H1 (cell line): ENCODE measurements at regions not wholly inside any gene's neighbourhood (a gene's known extent, or its start where the extent isn't known, plus 50 kb on each side); places are given as distances from the start of the nearest gene placed in this dataset.
"Not testable (repeated sequence)": the region's sequence is repeated elsewhere in the genome, so short reads cannot be mapped to it uniquely, and the experiment has no call there.

Experiments used
- CTCF ChIA-PET: fragments of 300-600 bp; sonication (Branson Sonifier 250); formaldehyde crosslinking; loops from one replicate; lab custom pipeline; 2021; ENCODE audit not compliant: partially characterized antibody; lab: Charles Lee
- POLR2A ChIA-PET: fragments of 300-600 bp; sonication (Branson Sonifier 250); formaldehyde crosslinking; loops from one replicate; lab custom pipeline; 2021; ENCODE audit warnings: inconsistent platforms; ENCODE audit not compliant: partially characterized antibody; lab: Charles Lee
- DNase-seq, 2 experiments: peaks; one replicate each; pipeline versions ENCODE4 v3.0.0 to v3.0.0-alpha.2; 2010 to 2022; ENCODE audit warnings: low spot score in 2 of 2, low read depth in 1 of 2, mixed read lengths in 1 of 2
- FAIRE-seq: peaks from 2 replicates; lab custom pipeline; 2011; peaks lifted over from hg19 to GRCh38; lab: Jason Lieb, UNC
- H2AFZ ChIP-seq: 2 replicates; pipeline ENCODE4 v1.8.1; 2012; ENCODE audit warnings: low read length, inconsistent platforms
- H2AK5ac ChIP-seq: 2 replicates; pipeline ENCODE4 v1.6.1; 2013; ENCODE audit warnings: low read depth, low read length
- H2BK120ac ChIP-seq: replicated peaks from 2 replicates; pipeline ENCODE3; 2013; ENCODE audit warnings: low read depth, low read length, inconsistent platforms
- H2BK12ac ChIP-seq: 2 replicates; pipeline ENCODE4 v1.6.1; 2013; ENCODE audit warnings: low read depth, low read length
- H2BK15ac ChIP-seq: 2 replicates; pipeline ENCODE4 v1.6.1; 2013; ENCODE audit warnings: low read length
- H2BK20ac ChIP-seq: 2 replicates; pipeline ENCODE4 v1.6.1; 2013; ENCODE audit warnings: low read length
- H2BK5ac ChIP-seq: 2 replicates; pipeline ENCODE4 v1.6.1; 2013; ENCODE audit warnings: low read depth, low read length
- H3K14ac ChIP-seq: 2 replicates; pipeline ENCODE4 v1.6.1; 2013; ENCODE audit warnings: inconsistent platforms; ENCODE audit not compliant: insufficient read length
- H3K18ac ChIP-seq: 2 replicates; pipeline ENCODE4 v1.6.1; 2013; ENCODE audit warnings: low read length; ENCODE audit errors: extremely low read depth
- H3K23ac ChIP-seq: 2 replicates; pipeline ENCODE4 v1.6.1; 2013; ENCODE audit warnings: inconsistent platforms; ENCODE audit not compliant: insufficient read length
- H3K23me2 ChIP-seq: 2 replicates; pipeline ENCODE4 v1.6.1; 2013; ENCODE audit warnings: low read depth, low read length
- H3K27ac ChIP-seq: 2 replicates; pipeline ENCODE4 v1.6.1; 2011; ENCODE audit warnings: low read depth, low read length, inconsistent platforms
- H3K27me3 ChIP-seq, 4 experiments: replicated peaks in 1 of 4; 1 replicate in 1 of 4; 2 replicates in 3 of 4; pipeline versions ENCODE4 v1.6.1 to v1.8.1; 2011 to 2013; ENCODE audit warnings: low read length in 3 of 4, mild to moderate bottlenecking in 3 of 4, inconsistent platforms in 2 of 4, mixed read lengths in 2 of 4, moderate library complexity in 1 of 4; ENCODE audit not compliant: control insufficient read depth in 3 of 4, insufficient read depth in 3 of 4; ENCODE audit errors: extremely low read depth in 1 of 4
- H3K36me3 ChIP-seq, 4 experiments: 2 replicates each; pipeline versions ENCODE4 v1.6.1 to v1.8.1; 2011 to 2013; ENCODE audit warnings: mild to moderate bottlenecking in 4 of 4, low read length in 3 of 4, moderate library complexity in 2 of 4, control low read depth in 1 of 4, inconsistent platforms in 1 of 4; ENCODE audit not compliant: insufficient read depth in 4 of 4, control insufficient read depth in 2 of 4
- H3K4ac ChIP-seq: replicated peaks from 2 replicates; pipeline ENCODE3; 2013; ENCODE audit warnings: low read length, low read depth, mixed read lengths, inconsistent platforms; ENCODE audit not compliant: insufficient read length
- H3K4me1 ChIP-seq, 4 experiments: replicated peaks in 1 of 4; 1 replicate in 1 of 4; 2 replicates in 3 of 4; pipeline versions ENCODE4 v1.6.1 to v1.8.1; 2011 to 2013; ENCODE audit warnings: low read length in 3 of 4, inconsistent platforms in 2 of 4, mixed read lengths in 1 of 4; ENCODE audit not compliant: insufficient read depth in 4 of 4, control insufficient read depth in 3 of 4
- H3K4me2 ChIP-seq, 2 experiments: 2 replicates each; pipeline versions ENCODE4 v1.6.1 to v1.8.1; 2011 to 2013; ENCODE audit warnings: low read depth in 2 of 2, low read length in 2 of 2, control low read depth in 1 of 2, inconsistent platforms in 1 of 2, mild to moderate bottlenecking in 1 of 2; ENCODE audit not compliant: insufficient read depth in 1 of 2
- H3K4me3 ChIP-seq, 4 experiments: fragments of 200-600, 300-600 bp in 1 of 4; sonication (generic), shearing (Covaris generic), sonication (Bioruptor Twin) in 1 of 4; 2 replicates each; pipeline versions ENCODE4 v1.5.1 to v1.8.1; 2011 to 2016; ENCODE audit warnings: low read length in 4 of 4, low read depth in 3 of 4, control low read depth in 2 of 4, inconsistent platforms in 2 of 4, mild to moderate bottlenecking in 2 of 4, mixed read lengths in 1 of 4, moderate library complexity in 1 of 4; ENCODE audit not compliant: insufficient read depth in 2 of 4; ENCODE audit errors: extremely low read depth in 1 of 4
- H3K56ac ChIP-seq: replicated peaks from 2 replicates; pipeline ENCODE3; 2013; ENCODE audit warnings: low read depth, mild to moderate bottlenecking, mixed read lengths, low read length, inconsistent platforms; ENCODE audit not compliant: insufficient read length
- H3K79me1 ChIP-seq: 2 replicates; pipeline ENCODE4 v1.6.1; 2013; ENCODE audit warnings: low read depth, low read length, control low read depth
- H3K79me2 ChIP-seq, 2 experiments: 2 replicates each; pipeline versions ENCODE4 v1.6.1 to v1.8.1; 2012 to 2013; ENCODE audit warnings: low read length in 2 of 2, mild to moderate bottlenecking in 2 of 2, inconsistent platforms in 1 of 2; ENCODE audit not compliant: insufficient read depth in 2 of 2, control insufficient read depth in 1 of 2
- H3K9ac ChIP-seq, 4 experiments: replicated peaks in 1 of 4; 1 replicate in 1 of 4; 2 replicates in 3 of 4; pipeline versions ENCODE4 v1.6.1 to v1.8.1; 2011 to 2013; ENCODE audit warnings: low read depth in 3 of 4, low read length in 3 of 4, control low read depth in 2 of 4, mild to moderate bottlenecking in 2 of 4, moderate library complexity in 2 of 4, inconsistent platforms in 1 of 4; ENCODE audit errors: extremely low read depth in 1 of 4
- H3K9me3 ChIP-seq, 2 experiments: 2 replicates each; pipeline versions ENCODE4 v1.6.1 to v1.8.1; 2012 to 2013; ENCODE audit warnings: mild to moderate bottlenecking in 2 of 2, moderate library complexity in 2 of 2, control low read depth in 1 of 2, inconsistent platforms in 1 of 2, low read depth in 1 of 2, low read length in 1 of 2, mixed read lengths in 1 of 2; ENCODE audit not compliant: insufficient read depth in 2 of 2
- H4K20me1 ChIP-seq, 2 experiments: replicated peaks in 1 of 2; 2 replicates each; pipeline versions ENCODE3 to v1.8.1; 2011 to 2013; ENCODE audit warnings: inconsistent platforms in 2 of 2, low read length in 2 of 2, mild to moderate bottlenecking in 1 of 2; ENCODE audit not compliant: insufficient read depth in 2 of 2, control insufficient read depth in 1 of 2
- H4K5ac ChIP-seq: 2 replicates; pipeline ENCODE4 v1.6.1; 2013; ENCODE audit warnings: low read length, low read depth, mixed read lengths, inconsistent platforms; ENCODE audit not compliant: insufficient read length
- H4K8ac ChIP-seq: 2 replicates; pipeline ENCODE4 v1.8.0; 2013; ENCODE audit warnings: mild to moderate bottlenecking, moderate library complexity, low read length, inconsistent platforms; ENCODE audit not compliant: insufficient read depth; ENCODE audit errors: extremely low read depth
- H4K91ac ChIP-seq: replicated peaks from 2 replicates; pipeline ENCODE3; 2013; ENCODE audit warnings: low read length, mixed read lengths, inconsistent platforms; ENCODE audit not compliant: insufficient read length
- WGBS, 2 experiments: shearing (Covaris generic) in 1 of 2; methylation state at CpG; one replicate each; pipeline versions ENCODE4 v1.1.6 to v1.1.7; 2013 to 2015; ENCODE audit warnings: low lambda C conversion rate in 2 of 2, mixed read lengths in 2 of 2, inconsistent platforms in 1 of 2, low coverage in 1 of 2, missing lambda C conversion rate in 1 of 2; ENCODE audit not compliant: insufficient replicate concordance in 2 of 2, insufficient coverage in 1 of 2, insufficient read length in 1 of 2; ENCODE audit errors: extremely low coverage in 1 of 2, missing lambda C conversion rate in 1 of 2; 5-methylcytosine and 5-hydroxymethylcytosine counted together

GRCh38 chr4:62491756-62492155, 1291.6 kb downstream of the ADGRL3 start:
- H3K4me3 ChIP-seq, H2AK5ac ChIP-seq, H3K18ac ChIP-seq, H4K20me1 ChIP-seq, H3K23me2 ChIP-seq, DNase-seq, H3K23ac ChIP-seq, H4K5ac ChIP-seq, H2BK5ac ChIP-seq, H3K4me2 ChIP-seq, H3K27ac ChIP-seq, FAIRE-seq, H2BK20ac ChIP-seq, H3K79me2 ChIP-seq, H3K36me3 ChIP-seq, CTCF ChIA-PET, H3K9ac ChIP-seq, H2BK12ac ChIP-seq, H3K9me3 ChIP-seq, H3K14ac ChIP-seq, H3K56ac ChIP-seq, H4K8ac ChIP-seq, H2BK15ac ChIP-seq, H3K79me1 ChIP-seq, H3K4me1 ChIP-seq, H4K91ac ChIP-seq, H2AFZ ChIP-seq, H2BK120ac ChIP-seq, H3K27me3 ChIP-seq, POLR2A ChIA-PET, H3K4ac ChIP-seq: not testable (repeated sequence)
- 100% methylated on average over 11 of the region's 24 CpGs; no CpG with 5 or more reads in 1 of the 2 experiments for WGBS, 2 experiments
